ENCODE measurements at regions not wholly inside any gene's neighbourhood (a gene's known extent, or its start where the extent isn't known, plus 50 kb on each side); places are given as distances from the start of the nearest gene placed in this dataset.

GRCh38 chr14:47959740-47960139 is 284.3 kb upstream of the MDGA2 start:
- no peak overlapping the region for H2BK120ac ChIP-seq (ENCODE audit: low read depth, low read length, poor library complexity, severe bottlenecking)
- no peak overlapping the region for H2BK5ac ChIP-seq (ENCODE audit: insufficient read length, low read length)
- H3K36me3 Mint-ChIP-seq (ENCODE audit: insufficient read depth in 1 of 3, low read depth in 3 of 3): no peaks in the 10 kb centered on the region
- no peaks in the 10 kb centered on the region for H3K23me2 ChIP-seq (ENCODE audit: insufficient read length, low read depth, low read length, poor library complexity, severe bottlenecking)
- no peak overlapping the region for H3K56ac ChIP-seq (ENCODE audit: insufficient read length, low read depth, low read length)
- no peak overlapping the region for H3K23ac ChIP-seq (ENCODE audit: insufficient read length, low read depth, low read length)
- H3K9me3 Mint-ChIP-seq: no peaks in the 10 kb centered on the region
- no peak overlapping the region for H2BK20ac ChIP-seq (ENCODE audit: low read depth, low read length, poor library complexity, severe bottlenecking)
- H3K9me3 ChIP-seq (ENCODE audit: control insufficient read depth, low read depth, low read length): no peaks in the 10 kb centered on the region
- H3K27ac ChIP-seq (ENCODE audit: insufficient read length, low read depth, low read length): no peak overlapping the region
- H4K20me1 ChIP-seq (ENCODE audit: control insufficient read depth, insufficient read depth, insufficient read length): no peaks in the 10 kb centered on the region
- H3K4me1 ChIP-seq (ENCODE audit: insufficient read depth, low read length): no peaks in the 10 kb centered on the region; the same call in 1 of the 2 replicates
- no peak overlapping the region for H3T11ph ChIP-seq (ENCODE audit: low read length)
- H2AK5ac ChIP-seq (ENCODE audit: insufficient read length, low read length): no peak overlapping the region
- no peaks in the 10 kb centered on the region for H3K79me1 ChIP-seq (ENCODE audit: insufficient read depth, low read depth, low read length, poor library complexity, severe bottlenecking)
- TF ChIP-seq CTCF (conservative IDR thresholded peaks at IDR 0.05): no peak
- H3K9ac ChIP-seq (ENCODE audit: extremely low read depth, insufficient read length, low read length): no peak overlapping the region
- no peak overlapping the region for H4K8ac ChIP-seq (replicated peaks; ENCODE audit: insufficient read length, low read depth, low read length)
- H2BK15ac ChIP-seq (ENCODE audit: low read depth, low read length): no peak overlapping the region
- no peak overlapping the region for H4K5ac ChIP-seq (ENCODE audit: insufficient read length, low read depth, low read length)
- H3K4me1 Mint-ChIP-seq: peaks cover 10 to 13% of the 10 kb centered on the region in 2 experiments
- no peak overlapping the region for H4K91ac ChIP-seq (ENCODE audit: insufficient read length, low read depth, low read length)
- no peak overlapping the region for H3K27ac Mint-ChIP-seq
- H3K4me2 ChIP-seq (ENCODE audit: insufficient read depth, insufficient read length, low read length): no peak overlapping the region
- no peaks in the 10 kb centered on the region for H3K27me3 Mint-ChIP-seq (ENCODE audit: low read depth)
- H3K18ac ChIP-seq (ENCODE audit: insufficient read length, low read depth, low read length): no peak overlapping the region
- H3K27me3 ChIP-seq (ENCODE audit: insufficient read depth, low read length): no peaks in the 10 kb centered on the region
- H2BK12ac ChIP-seq (ENCODE audit: insufficient read length, low read depth, low read length): no peak overlapping the region
- no CpG with 5 or more reads among the region's 2 CpGs for WGBS (ENCODE audit: extremely low coverage, insufficient read length, low lambda C conversion rate)
- no peak overlapping the region for H2AFZ ChIP-seq (ENCODE audit: low read length)
- no peak overlapping the region for H3K4me3 Mint-ChIP-seq
- DNase-seq: no peak
- H3K4ac ChIP-seq (ENCODE audit: low read depth, low read length): no peak overlapping the region
- no peaks in the 10 kb centered on the region for H3K79me2 ChIP-seq (ENCODE audit: insufficient read depth, low read length)
- no peak overlapping the region for H3K14ac ChIP-seq (ENCODE audit: insufficient read depth, low read length)

Measured in H9 (cell line).